Ammon's horn (tissue), 1 donor: ENCODE measurements at regions not wholly inside any gene's neighbourhood (a gene's known extent, or its start where the extent isn't known, plus 50 kb on each side); places are given as distances from the start of the nearest gene placed in this dataset.
"Not testable (repeated sequence)": the region's sequence is repeated elsewhere in the genome, so short reads cannot be mapped to it uniquely, and the experiment has no call there.

Experiments
- DNase-seq: peaks from one replicate; pipeline ENCODE4 v3.0.0-alpha.2; 2016; ENCODE audit warnings: low spot score

DNA sequence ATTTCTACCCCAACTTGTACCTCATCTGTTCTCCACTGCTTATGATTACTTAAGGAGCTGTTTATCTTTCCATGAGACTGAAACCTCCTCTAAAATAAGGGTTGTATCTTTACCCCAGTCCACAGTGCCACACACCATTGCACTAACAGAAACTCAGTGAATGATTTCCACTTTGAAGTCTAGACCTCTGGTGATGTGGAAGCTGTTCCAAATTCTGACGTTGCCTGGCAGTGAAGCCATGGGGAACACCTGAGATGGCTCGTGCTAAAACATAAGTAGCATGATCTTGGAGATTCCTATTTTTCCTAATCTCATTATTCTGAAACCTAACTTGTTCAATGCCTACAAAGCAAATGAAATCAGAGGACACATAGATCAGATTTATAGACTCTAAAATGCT lies 583.2 kb downstream of the EBF1 start:
- no peak for DNase-seq

- DNase-seq = no peak
Observed at GRCh38 chr5:158514986-158515359, 584.7 kb downstream of the EBF1 start.

DNA sequence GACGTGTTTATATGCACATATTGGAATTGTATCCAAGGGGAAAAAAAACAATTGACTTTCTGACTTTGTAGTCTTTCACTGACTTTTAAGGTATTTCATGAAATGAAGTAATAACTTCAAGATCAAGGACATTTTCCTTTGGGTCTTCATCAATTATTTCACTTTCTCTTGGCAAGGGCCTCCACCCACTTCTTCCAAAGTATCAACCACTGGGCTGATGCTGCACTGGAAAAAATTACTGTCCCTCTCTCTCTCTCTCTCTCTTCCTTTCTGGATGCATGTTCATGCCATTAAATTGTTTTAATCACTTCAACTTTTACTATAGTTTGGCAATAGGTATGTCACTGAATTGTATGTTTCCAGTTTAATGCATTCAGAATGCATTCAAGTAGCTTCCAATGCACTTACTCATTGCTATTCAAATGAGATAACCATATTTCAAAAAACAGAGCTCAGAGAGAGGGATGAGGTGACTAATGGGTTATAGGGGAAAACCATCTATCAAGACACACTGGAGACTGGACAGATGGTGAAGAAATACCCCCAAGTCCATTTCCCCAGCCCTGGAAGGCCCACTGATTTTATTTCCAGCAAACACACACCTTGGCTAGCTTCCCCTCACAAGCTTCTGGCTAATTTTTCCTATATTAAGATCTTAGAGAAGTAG lies 585.3 kb downstream of the EBF1 start:
- no peak for DNase-seq

- no peak for DNase-seq
Observed at GRCh38 chr5:158513490-158514318, 586.0 kb downstream of the EBF1 start.

GRCh38 chr5:158511454-158511853 lies 588.3 kb downstream of the EBF1 start:
- no peak for DNase-seq

- no peak for DNase-seq
Observed at GRCh38 chr5:158510479-158510878, 589.2 kb downstream of the EBF1 start.

GRCh38 chr5:158506648-158507047 lies 593.1 kb downstream of the EBF1 start:
- no peak for DNase-seq

GRCh38 chr5:158502686-158503085 lies 597.0 kb downstream of the EBF1 start:
- DNase-seq = peak; percentile 52

DNA sequence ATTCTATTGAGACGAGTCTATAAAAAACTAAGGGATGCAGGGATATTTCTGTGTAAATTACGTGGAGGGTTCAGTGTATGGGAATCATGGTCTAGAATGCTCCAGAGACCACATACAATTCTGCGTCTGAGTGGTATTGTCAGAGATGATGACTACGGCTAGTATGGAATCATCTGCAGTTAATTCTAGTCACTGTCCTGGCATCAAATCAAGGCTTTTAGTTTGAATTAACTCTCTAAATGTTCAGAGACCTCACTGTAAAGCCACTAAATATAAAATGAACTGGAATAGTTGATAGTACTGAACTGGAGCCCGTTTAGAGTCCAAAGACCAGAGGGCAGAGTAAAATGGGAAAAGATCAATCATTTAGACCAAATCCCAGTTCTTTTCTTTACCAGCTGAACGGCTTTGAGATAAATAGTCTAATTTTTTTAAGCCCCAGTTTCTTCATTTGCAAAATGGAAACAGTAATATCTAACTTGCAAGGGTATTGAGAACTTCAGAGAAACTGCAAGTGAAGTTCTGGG lies 599.8 kb downstream of the EBF1 start:
- no peak for DNase-seq

GRCh38 chr5:158499075-158499891 lies 600.4 kb downstream of the EBF1 start:
- no peak for DNase-seq

DNA sequence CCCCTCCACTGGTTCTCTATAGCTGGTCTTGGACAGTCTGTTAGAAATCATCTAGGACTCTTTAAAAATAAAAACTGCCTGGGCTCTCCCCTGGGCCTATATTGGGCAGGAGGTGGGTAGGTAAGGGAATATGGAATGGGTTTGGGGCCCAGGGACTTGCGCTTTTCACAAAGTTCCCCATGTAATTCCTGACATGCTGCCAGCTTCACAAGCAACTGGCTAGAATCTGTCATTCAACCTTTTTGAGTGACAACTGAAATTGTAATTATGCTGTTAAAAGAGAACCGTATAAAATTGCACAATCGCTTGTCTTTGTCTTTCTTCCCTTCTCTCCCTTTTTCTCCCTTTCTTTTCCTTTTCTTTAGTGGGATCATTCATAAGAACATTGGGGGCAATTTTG lies 603.1 kb downstream of the EBF1 start:
- DNase-seq = no peak

DNA sequence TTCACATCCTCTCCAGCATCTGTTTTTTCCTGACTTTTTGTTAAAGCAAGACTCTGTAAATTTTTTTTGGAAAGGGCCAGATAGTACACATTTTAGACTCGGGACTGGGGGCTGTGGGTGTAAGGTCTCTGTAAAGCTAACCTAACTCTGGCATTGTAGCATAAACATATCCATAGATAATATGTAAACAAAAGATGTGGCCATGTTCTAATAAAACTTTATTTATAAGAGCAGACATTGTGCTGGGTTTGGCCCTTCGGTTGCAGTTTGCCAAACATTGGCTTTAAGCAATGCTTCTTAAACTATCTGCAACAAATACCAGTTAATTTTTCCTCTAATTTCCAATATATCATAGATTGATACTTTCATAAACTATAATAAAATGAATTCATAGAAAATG lies 605.2 kb downstream of the EBF1 start:
- DNase-seq = no peak

DNA sequence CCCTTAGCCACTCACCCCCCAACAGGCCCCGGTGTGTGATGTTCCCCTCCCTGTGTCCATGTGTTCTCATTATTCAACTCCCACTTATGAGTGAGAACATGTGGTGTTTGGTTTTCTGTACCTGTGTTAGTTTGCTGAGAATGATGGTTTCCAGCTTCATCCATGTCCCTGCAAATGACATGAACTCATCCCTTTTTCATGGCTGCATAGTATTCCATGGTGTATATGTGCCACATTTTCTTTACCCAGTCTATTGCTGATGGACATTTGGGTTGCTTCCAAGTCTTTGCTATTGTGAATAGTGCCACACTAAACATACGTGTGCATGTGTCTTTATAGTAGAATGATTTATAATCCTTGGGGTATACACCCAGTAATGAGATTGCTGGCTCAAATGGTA lies 605.7 kb downstream of the EBF1 start:
- not testable (repeated sequence) for DNase-seq

DNA sequence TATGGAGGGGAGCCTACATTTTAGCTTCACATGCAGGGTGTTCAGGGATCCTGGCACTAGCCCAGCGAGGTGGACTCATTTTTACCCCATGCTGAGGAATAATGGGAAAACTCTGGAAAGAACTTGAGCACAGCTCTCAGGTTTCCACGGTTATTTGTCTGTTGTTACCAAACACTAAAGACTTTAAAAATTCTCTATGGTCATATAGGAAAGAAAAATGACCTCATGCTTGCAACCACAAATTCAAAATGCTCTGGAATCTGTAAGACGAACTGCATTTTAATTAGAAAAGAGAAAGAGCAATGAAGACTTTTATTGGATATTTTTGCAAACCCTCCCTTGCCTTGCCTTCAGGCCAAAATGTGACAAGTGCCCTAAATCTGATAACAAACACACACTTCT lies 606.9 kb downstream of the EBF1 start:
- DNase-seq = no peak

GRCh38 chr5:158492136-158492535 lies 607.6 kb downstream of the EBF1 start:
- no peak for DNase-seq

DNA sequence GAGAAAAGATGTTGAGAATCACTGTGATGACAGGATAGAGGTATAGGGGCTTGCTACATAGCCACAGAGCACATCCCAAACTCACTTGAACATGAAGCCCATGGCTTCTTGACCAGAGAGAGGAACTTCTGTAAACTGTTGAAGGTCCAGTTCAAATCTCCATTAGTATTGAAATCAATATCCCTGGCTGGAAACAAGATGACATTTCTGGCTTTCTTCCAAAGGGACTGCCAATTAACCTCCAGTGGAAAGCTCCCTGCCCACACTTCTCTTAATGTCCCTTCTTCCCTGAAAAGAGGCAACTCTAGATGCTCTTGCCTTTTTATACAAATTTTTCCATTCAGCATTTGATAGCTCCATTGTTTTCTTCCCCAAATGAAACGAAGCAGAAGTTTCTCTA lies 612.1 kb downstream of the EBF1 start:
- no peak for DNase-seq

GRCh38 chr5:158487156-158487555 lies 612.6 kb downstream of the EBF1 start:
- no peak for DNase-seq

GRCh38 chr5:158486566-158486965 lies 613.1 kb downstream of the EBF1 start:
- DNase-seq = no peak

DNA sequence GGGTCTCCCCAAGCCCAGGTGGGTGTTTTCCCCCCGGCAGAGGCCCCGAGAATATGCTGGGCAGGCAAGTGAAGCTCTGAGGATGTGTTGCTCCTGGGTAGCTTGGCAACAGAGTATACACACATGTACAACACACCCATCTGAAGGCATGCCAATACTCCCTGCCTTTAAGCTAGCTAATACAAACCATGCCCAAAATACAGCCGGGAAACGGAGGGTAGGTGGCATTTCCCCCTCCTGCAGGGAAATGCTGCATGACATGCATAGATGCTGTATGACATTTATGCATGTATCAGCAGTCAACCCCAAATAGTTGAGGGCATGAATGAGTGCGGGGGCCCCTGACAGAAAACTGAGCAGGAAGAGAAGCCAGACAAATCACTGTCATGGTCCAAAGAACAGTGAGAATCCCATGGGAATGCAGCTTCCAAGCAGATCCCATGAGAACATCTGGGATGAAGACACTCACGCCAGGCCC lies 614.1 kb downstream of the EBF1 start:
- DNase-seq = no peak

- peak; percentile 30 for DNase-seq
Observed at GRCh38 chr5:158485047-158485446, 614.7 kb downstream of the EBF1 start.

DNA sequence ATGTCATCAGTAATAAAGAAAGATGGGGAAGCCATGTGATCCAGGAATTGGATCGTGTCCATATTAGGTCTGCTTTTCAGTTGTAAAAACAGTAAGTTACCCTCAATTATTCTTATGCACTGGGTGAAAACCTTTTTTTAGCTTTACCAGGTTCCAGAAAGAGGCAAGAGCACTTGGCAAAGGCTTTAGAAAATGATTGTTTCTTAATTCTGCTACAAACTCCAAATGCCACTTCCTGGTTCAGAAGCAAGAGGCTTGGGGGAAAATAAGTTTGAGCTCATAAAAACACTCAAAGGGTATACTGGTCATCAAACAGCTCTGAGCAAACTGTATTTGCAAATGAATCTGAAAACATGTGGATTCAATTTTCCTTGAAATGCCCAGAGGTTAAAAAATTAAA lies 615.6 kb downstream of the EBF1 start:
- DNase-seq = no peak

DNA sequence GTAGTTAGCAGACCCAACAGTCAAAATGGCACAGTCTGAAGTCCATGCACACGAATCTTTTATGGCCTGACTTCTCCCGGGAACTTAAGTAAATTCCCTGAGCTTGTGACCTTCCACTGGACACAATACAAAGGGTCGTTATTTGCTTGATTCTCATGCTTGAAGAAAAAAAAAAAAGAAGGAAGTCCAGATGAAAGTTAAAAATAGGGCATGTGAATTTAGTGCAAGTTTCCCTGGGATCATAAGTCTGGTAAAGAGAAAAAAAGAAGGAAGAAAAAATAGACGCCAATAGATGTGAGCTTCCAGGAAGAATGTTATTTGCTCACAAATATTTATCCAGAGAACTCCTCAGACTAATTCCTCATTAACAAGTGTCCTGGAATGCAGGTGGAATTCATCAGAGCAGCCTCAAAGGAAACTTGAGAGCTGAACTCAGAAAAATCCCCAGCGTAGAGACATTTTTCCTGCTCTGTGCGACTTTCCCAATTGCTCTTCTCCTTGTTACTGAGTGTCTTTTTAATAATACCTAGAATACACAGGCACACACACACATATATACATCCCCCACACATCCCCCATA lies 616.3 kb downstream of the EBF1 start:
- DNase-seq = no peak
